Activated naive CD4-positive, alpha-beta T cell treated with anti-CD3 and anti-CD28 coated beads for 36 hours (primary cell): ENCODE measurements at regions not wholly inside any gene's neighbourhood (a gene's known extent, or its start where the extent isn't known, plus 50 kb on each side); places are given as distances from the start of the nearest gene placed in this dataset.

Source experiments
- CTCF ChIA-PET: fragments of 350-600 bp; sonication (Branson Sonifier 250); formaldehyde crosslinking; loops from one replicate; lab custom pipeline; 2021; ENCODE audit warnings: antibody characterized with exemption; lab: Charles Lee
- DNase-seq: peaks from one replicate; pipeline ENCODE4 v3.0.0-alpha.2; 2020
- H3K27ac Mint-ChIP-seq: one replicate; pipeline ENCODE4 v1.8.0; 2021; ENCODE audit warnings: mild to moderate bottlenecking, mixed read lengths
- H3K27me3 Mint-ChIP-seq: one replicate; pipeline ENCODE4 v1.8.0; 2021; ENCODE audit warnings: low read depth, mixed read lengths
- H3K36me3 Mint-ChIP-seq: one replicate; pipeline ENCODE4 v1.8.0; 2021; ENCODE audit warnings: low read depth, mixed read lengths
- H3K4me1 Mint-ChIP-seq: one replicate; pipeline ENCODE4 v1.8.0; 2021; ENCODE audit warnings: low read depth, mixed read lengths
- H3K4me3 Mint-ChIP-seq: one replicate; pipeline ENCODE4 v1.8.0; 2021; ENCODE audit warnings: mild to moderate bottlenecking, moderate library complexity, mixed read lengths
- H3K9me3 Mint-ChIP-seq: one replicate; pipeline ENCODE4 v1.8.0; 2021; ENCODE audit warnings: mixed read lengths
- intact Hi-C: fragments of 100-400 bp; cut with micrococcal nuclease; formaldehyde crosslinking; loops from one replicate; pipeline ENCODE4 v1.15.1; 2023

GRCh38 chr6:139690007-139690406 is 315.6 kb upstream of the CITED2 start:
- CTCF ChIA-PET: no interaction called here
- Mint-ChIP-seq H3K27me3 (peaks cover 6% of the 10 kb centered on the region), H3K4me1 (no peaks in the 10 kb centered on the region), H3K36me3 (no peaks in the 10 kb centered on the region), H3K4me3 (no peak overlapping the region), H3K9me3 (no peaks in the 10 kb centered on the region), H3K27ac (no peak overlapping the region)
- no peak for DNase-seq
- intact Hi-C loops: no loop called here

GRCh38 chr6:139687055-139687454 is 312.6 kb upstream of the CITED2 start:
- CTCF ChIA-PET: interaction anchor here (0.6 kb wide), 1 partner anchor 650 kb away, joined by 3 read pairs; no protein-coding TSS in a partner anchor
- DNase-seq: no peak
- intact Hi-C loops: no loop called here
- H3K27me3 Mint-ChIP-seq: peaks cover 2% of the 10 kb centered on the region
- no peaks in the 10 kb centered on the region for H3K36me3 Mint-ChIP-seq
- H3K27ac Mint-ChIP-seq: no peak overlapping the region
- H3K9me3 Mint-ChIP-seq: no peaks in the 10 kb centered on the region
- H3K4me1 Mint-ChIP-seq: no peaks in the 10 kb centered on the region
- H3K4me3 Mint-ChIP-seq: no peak overlapping the region

GRCh38 chr6:139686308-139686707 is 311.9 kb upstream of the CITED2 start:
- H3K27ac Mint-ChIP-seq: no peak overlapping the region
- no peaks in the 10 kb centered on the region for H3K4me1 Mint-ChIP-seq
- H3K27me3 Mint-ChIP-seq: peaks cover 2% of the 10 kb centered on the region
- no peak overlapping the region for H3K4me3 Mint-ChIP-seq
- intact Hi-C loops: no loop called here
- CTCF ChIA-PET: no interaction called here
- H3K9me3 Mint-ChIP-seq: no peaks in the 10 kb centered on the region
- no peaks in the 10 kb centered on the region for H3K36me3 Mint-ChIP-seq
- DNase-seq: no peak

- Mint-ChIP-seq H3K27me3 (peaks cover 2% of the 10 kb centered on the region), H3K4me1 (no peaks in the 10 kb centered on the region), H3K9me3 (no peaks in the 10 kb centered on the region), H3K36me3 (no peaks in the 10 kb centered on the region), H3K4me3 (no peak overlapping the region), H3K27ac (no peak overlapping the region)
- DNase-seq: no peak
- intact Hi-C loops: no loop called here
- CTCF ChIA-PET: no interaction called here
Measured at GRCh38 chr6:139685009-139685408, 310.6 kb upstream of the CITED2 start.

GRCh38 chr6:139680819-139681218 is 306.4 kb upstream of the CITED2 start:
- Mint-ChIP-seq H3K9me3 (no peaks in the 10 kb centered on the region), H3K4me1 (no peaks in the 10 kb centered on the region), H3K27ac (no peak overlapping the region), H3K4me3 (no peak overlapping the region), H3K27me3 (no peaks in the 10 kb centered on the region), H3K36me3 (no peaks in the 10 kb centered on the region)
- DNase-seq: no peak
- intact Hi-C loops: no loop called here
- CTCF ChIA-PET: no interaction called here

GRCh38 chr6:139679516-139680179 is 305.2 kb upstream of the CITED2 start:
- no peak for DNase-seq
- Mint-ChIP-seq H3K36me3 (no peaks in the 10 kb centered on the region), H3K9me3 (no peaks in the 10 kb centered on the region), H3K4me3 (no peak overlapping the region), H3K27me3 (no peaks in the 10 kb centered on the region), H3K27ac (no peak overlapping the region), H3K4me1 (no peaks in the 10 kb centered on the region)
- CTCF ChIA-PET: no interaction called here
- intact Hi-C loops: no loop called here

GRCh38 chr6:139676718-139677117 is 302.3 kb upstream of the CITED2 start:
- DNase-seq: no peak
- no peaks in the 10 kb centered on the region for H3K4me1 Mint-ChIP-seq
- no peaks in the 10 kb centered on the region for H3K36me3 Mint-ChIP-seq
- CTCF ChIA-PET: no interaction called here
- no peaks in the 10 kb centered on the region for H3K27me3 Mint-ChIP-seq
- H3K4me3 Mint-ChIP-seq: no peak overlapping the region
- H3K27ac Mint-ChIP-seq: no peak overlapping the region
- no peaks in the 10 kb centered on the region for H3K9me3 Mint-ChIP-seq
- intact Hi-C loops: no loop called here

GRCh38 chr6:139666284-139666683 is 291.8 kb upstream of the CITED2 start:
- Mint-ChIP-seq H3K4me3 (no peak overlapping the region), H3K36me3 (no peaks in the 10 kb centered on the region), H3K27ac (no peak overlapping the region), H3K4me1 (no peaks in the 10 kb centered on the region), H3K27me3 (peaks cover 8% of the 10 kb centered on the region), H3K9me3 (peaks cover 5% of the 10 kb centered on the region)
- intact Hi-C loops: no loop called here
- no peak for DNase-seq
- CTCF ChIA-PET: no interaction called here

GRCh38 chr6:139663996-139664395 is 289.5 kb upstream of the CITED2 start:
- no peak overlapping the region for H3K4me3 Mint-ChIP-seq
- no peaks in the 10 kb centered on the region for H3K36me3 Mint-ChIP-seq
- peaks cover 6% of the 10 kb centered on the region for H3K27me3 Mint-ChIP-seq
- H3K27ac Mint-ChIP-seq: no peak overlapping the region
- CTCF ChIA-PET: no interaction called here
- no peaks in the 10 kb centered on the region for H3K4me1 Mint-ChIP-seq
- H3K9me3 Mint-ChIP-seq: peaks cover 5% of the 10 kb centered on the region
- DNase-seq: no peak
- intact Hi-C loops: no loop called here

GRCh38 chr6:139659711-139660110 is 285.3 kb upstream of the CITED2 start:
- no peak for DNase-seq
- CTCF ChIA-PET: interaction anchor here (1.3 kb wide), 1 partner anchor 261 kb away, joined by 3 read pairs; no protein-coding TSS in a partner anchor

GRCh38 chr6:139659196-139659595 is 284.7 kb upstream of the CITED2 start:
- CTCF ChIA-PET: interaction anchor here (1.3 kb wide), 1 partner anchor 260 kb away, joined by 3 read pairs; no protein-coding TSS in a partner anchor
- no peak overlapping the region for H3K4me3 Mint-ChIP-seq
- no peak overlapping the region for H3K27ac Mint-ChIP-seq
- no peaks in the 10 kb centered on the region for H3K36me3 Mint-ChIP-seq
- intact Hi-C loops: no loop called here
- no peaks in the 10 kb centered on the region for H3K9me3 Mint-ChIP-seq
- DNase-seq: no peak
- peaks cover 1% of the 10 kb centered on the region for H3K27me3 Mint-ChIP-seq
- no peaks in the 10 kb centered on the region for H3K4me1 Mint-ChIP-seq

More at GRCh38 chr6:139659711-139660110, 285.3 kb upstream of the CITED2 start:
- Mint-ChIP-seq H3K27ac (no peak overlapping the region), H3K4me3 (no peak overlapping the region), H3K36me3 (no peaks in the 10 kb centered on the region), H3K27me3 (peaks cover 1% of the 10 kb centered on the region), H3K9me3 (no peaks in the 10 kb centered on the region), H3K4me1 (no peaks in the 10 kb centered on the region)
- intact Hi-C loops: no loop called here

- intact Hi-C loops: no loop called here
Measured at GRCh38 chr6:139657119-139657518, 282.7 kb upstream of the CITED2 start.

More at GRCh38 chr6:139657119-139657518, 282.7 kb upstream of the CITED2 start:
- H3K36me3 Mint-ChIP-seq: no peaks in the 10 kb centered on the region
- no peaks in the 10 kb centered on the region for H3K9me3 Mint-ChIP-seq
- no peaks in the 10 kb centered on the region for H3K4me1 Mint-ChIP-seq
- CTCF ChIA-PET: interaction anchor here (0.9 kb wide), 1 partner anchor 93 kb away, joined by 3 read pairs; no protein-coding TSS in a partner anchor
- no peak overlapping the region for H3K27ac Mint-ChIP-seq
- DNase-seq: no peak
- H3K4me3 Mint-ChIP-seq: no peak overlapping the region
- H3K27me3 Mint-ChIP-seq: peaks cover 1% of the 10 kb centered on the region
